ENCODE measurements at regions not wholly inside any gene's neighbourhood (a gene's known extent, or its start where the extent isn't known, plus 50 kb on each side); places are given as distances from the start of the nearest gene placed in this dataset.

DNA sequence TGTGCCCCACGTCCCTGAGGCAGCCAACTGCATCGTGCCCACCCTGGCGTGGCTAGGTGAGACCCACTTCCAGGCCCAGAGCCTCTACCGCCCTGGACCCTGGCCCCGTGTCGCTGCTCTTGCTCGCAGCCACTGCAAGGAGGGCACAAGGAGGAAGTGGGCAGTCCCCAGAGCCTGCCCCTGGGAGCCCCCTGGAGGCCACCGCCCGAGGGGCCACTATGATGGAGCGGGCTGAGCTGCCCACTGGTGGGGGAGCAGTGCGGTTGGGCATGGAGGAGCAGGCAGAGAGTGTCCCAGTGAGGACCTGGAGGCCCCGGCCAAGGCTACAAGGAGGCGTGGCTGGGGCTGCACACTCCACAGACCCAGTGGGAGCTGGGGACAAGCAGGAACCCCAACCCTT is 323.6 kb downstream of the PCNX1 start:
- Mint-ChIP-seq H3K4me3 (ENCODE audit: unreplicated experiment) (no peak overlapping the region), H3K27me3 (ENCODE audit: low read depth, unreplicated experiment) (peaks cover 5% of the 10 kb centered on the region)

DNA sequence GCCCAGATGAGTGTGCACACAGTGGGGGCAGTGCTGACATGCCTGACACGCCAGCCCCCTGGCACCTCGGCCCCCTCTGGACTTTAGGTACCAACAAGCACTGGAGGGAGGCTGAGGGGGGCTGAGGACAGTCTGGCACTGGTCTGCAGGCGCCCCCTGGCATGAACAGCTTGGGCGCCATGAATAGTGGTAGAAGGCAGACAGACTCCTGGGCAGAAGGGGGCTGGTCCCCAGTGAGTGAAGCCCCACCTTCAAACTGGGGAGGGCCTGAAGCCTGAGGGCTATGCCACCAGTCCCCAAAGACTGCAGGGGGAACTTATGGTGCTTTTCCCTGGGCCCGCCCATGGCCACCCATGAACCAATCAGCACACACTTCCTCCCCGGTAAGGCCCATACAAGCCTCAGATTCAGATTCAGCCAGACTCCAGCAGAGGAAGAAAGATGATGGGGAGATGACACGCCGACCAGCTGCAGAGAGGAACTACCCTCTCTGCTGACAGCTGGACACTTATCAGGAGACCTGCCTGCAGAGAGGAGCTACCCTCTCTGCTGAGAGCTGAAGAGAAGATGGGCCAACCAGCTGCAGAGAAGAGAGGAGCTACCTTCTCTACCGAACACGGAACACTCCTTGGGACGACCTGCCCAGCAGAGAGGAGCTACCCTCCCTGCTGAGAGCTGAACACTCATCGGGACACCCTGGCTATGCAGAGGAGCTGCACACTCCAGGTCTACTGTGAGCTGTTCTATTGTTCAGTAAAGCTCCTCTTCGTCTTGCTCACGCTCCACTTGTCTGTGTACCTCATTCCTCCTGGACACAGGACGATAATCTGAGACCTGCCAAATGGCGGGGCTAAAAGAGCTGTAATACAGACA is 324.5 kb downstream of the PCNX1 start:
- no peaks in the 10 kb centered on the region for H3K4me1 ChIP-seq (ENCODE audit: insufficient read depth, low read length)
- Mint-ChIP-seq H3K27me3 (ENCODE audit: low read depth, unreplicated experiment) (peaks cover 5% of the 10 kb centered on the region), H3K36me3 (ENCODE audit: low read depth, unreplicated experiment) (no peaks in the 10 kb centered on the region), H3K4me1 (ENCODE audit: low read depth, unreplicated experiment) (no peaks in the 10 kb centered on the region), H3K4me3 (ENCODE audit: unreplicated experiment) (no peak overlapping the region), H3K9me3 (ENCODE audit: unreplicated experiment) (peaks cover 2% of the 10 kb centered on the region), H3K27ac (ENCODE audit: unreplicated experiment) (no peak overlapping the region)
- FAIRE-seq (no peak), DNase-seq (ENCODE audit: low read depth) (no peak)
- H3K27me3 ChIP-seq (ENCODE audit: insufficient read depth, low read length) = peaks cover 3% of the 10 kb centered on the region
- no peaks in the 10 kb centered on the region for H3K9me3 ChIP-seq (ENCODE audit: insufficient read depth, low read depth, low read length)
- no peaks in the 10 kb centered on the region for H3K36me3 ChIP-seq (ENCODE audit: insufficient read depth, low read length)
- no peak for TF ChIP-seq EZH2 (IDR thresholded peaks at IDR 0.05; ENCODE audit: insufficient read depth, low read length)
- TF ChIP-seq, protein P1, sequence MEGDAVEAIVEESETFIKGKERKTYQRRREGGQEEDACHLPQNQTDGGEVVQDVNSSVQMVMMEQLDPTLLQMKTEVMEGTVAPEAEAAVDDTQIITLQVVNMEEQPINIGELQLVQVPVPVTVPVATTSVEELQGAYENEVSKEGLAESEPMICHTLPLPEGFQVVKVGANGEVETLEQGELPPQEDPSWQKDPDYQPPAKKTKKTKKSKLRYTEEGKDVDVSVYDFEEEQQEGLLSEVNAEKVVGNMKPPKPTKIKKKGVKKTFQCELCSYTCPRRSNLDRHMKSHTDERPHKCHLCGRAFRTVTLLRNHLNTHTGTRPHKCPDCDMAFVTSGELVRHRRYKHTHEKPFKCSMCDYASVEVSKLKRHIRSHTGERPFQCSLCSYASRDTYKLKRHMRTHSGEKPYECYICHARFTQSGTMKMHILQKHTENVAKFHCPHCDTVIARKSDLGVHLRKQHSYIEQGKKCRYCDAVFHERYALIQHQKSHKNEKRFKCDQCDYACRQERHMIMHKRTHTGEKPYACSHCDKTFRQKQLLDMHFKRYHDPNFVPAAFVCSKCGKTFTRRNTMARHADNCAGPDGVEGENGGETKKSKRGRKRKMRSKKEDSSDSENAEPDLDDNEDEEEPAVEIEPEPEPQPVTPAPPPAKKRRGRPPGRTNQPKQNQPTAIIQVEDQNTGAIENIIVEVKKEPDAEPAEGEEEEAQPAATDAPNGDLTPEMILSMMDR (IDR thresholded peaks at IDR 0.05; ENCODE audit: insufficient read depth, low read depth, low read length) = no peak
- peak overlapping the region; percentile 26 for H2AFZ ChIP-seq (ENCODE audit: low read depth, low read length)
- no peak overlapping the region for H3K27ac ChIP-seq (ENCODE audit: low read depth, low read length)
- H3K79me2 ChIP-seq (ENCODE audit: insufficient read depth, low read length) = no peaks in the 10 kb centered on the region
- H3K4me2 ChIP-seq (ENCODE audit: low read length) = no peak overlapping the region
- no peaks in the 10 kb centered on the region for H4K20me1 ChIP-seq (ENCODE audit: insufficient read depth, low read length)
- no peak overlapping the region for H3K9ac ChIP-seq (ENCODE audit: low read length)
- no peak overlapping the region for H3K4me3 ChIP-seq (ENCODE audit: insufficient read depth, low read depth, low read length)

More for the DNA sequence above, 323.6 kb downstream of the PCNX1 start:
- no peaks in the 10 kb centered on the region for H3K36me3 ChIP-seq (ENCODE audit: insufficient read depth, low read length)
- TF ChIP-seq, protein P1 (IDR thresholded peaks at IDR 0.05; ENCODE audit: insufficient read depth, low read depth, low read length) = no peak
- no peak for TF ChIP-seq EZH2 (IDR thresholded peaks at IDR 0.05; ENCODE audit: insufficient read depth, low read length)
- no peaks in the 10 kb centered on the region for H3K9me3 ChIP-seq (ENCODE audit: insufficient read depth, low read depth, low read length)
- Mint-ChIP-seq H3K9me3 (ENCODE audit: unreplicated experiment) (peaks cover 2% of the 10 kb centered on the region), H3K27ac (ENCODE audit: unreplicated experiment) (no peak overlapping the region), H3K4me1 (ENCODE audit: low read depth, unreplicated experiment) (no peaks in the 10 kb centered on the region), H3K36me3 (ENCODE audit: low read depth, unreplicated experiment) (no peaks in the 10 kb centered on the region)
- peaks cover 3% of the 10 kb centered on the region for H3K27me3 ChIP-seq (ENCODE audit: insufficient read depth, low read length)
- H3K4me2 ChIP-seq (ENCODE audit: low read length) = no peak overlapping the region
- no peaks in the 10 kb centered on the region for H3K79me2 ChIP-seq (ENCODE audit: insufficient read depth, low read length)
- H3K4me1 ChIP-seq (ENCODE audit: insufficient read depth, low read length) = no peaks in the 10 kb centered on the region
- no peak overlapping the region for H3K9ac ChIP-seq (ENCODE audit: low read length)
- H3K27ac ChIP-seq (ENCODE audit: low read depth, low read length) = no peak overlapping the region
- H4K20me1 ChIP-seq (ENCODE audit: insufficient read depth, low read length) = no peaks in the 10 kb centered on the region
- no peak for FAIRE-seq
- no peak for DNase-seq (ENCODE audit: low read depth)
- no peak overlapping the region for H3K4me3 ChIP-seq (ENCODE audit: insufficient read depth, low read depth, low read length)
- no peak overlapping the region for H2AFZ ChIP-seq (ENCODE audit: low read depth, low read length)

- DNase-seq (ENCODE audit: low read depth) = no peak
- no peak overlapping the region for H3K4me3 Mint-ChIP-seq (ENCODE audit: unreplicated experiment)
- H3K27me3 Mint-ChIP-seq (ENCODE audit: low read depth, unreplicated experiment) = peaks cover 5% of the 10 kb centered on the region
- Histone ChIP-seq H3K4me2 (ENCODE audit: low read length) (no peak overlapping the region), H2AFZ (ENCODE audit: low read depth, low read length) (no peak overlapping the region), H3K27ac (ENCODE audit: low read depth, low read length) (no peak overlapping the region), H3K4me1 (ENCODE audit: insufficient read depth, low read length) (no peaks in the 10 kb centered on the region), H3K27me3 (ENCODE audit: insufficient read depth, low read length) (peaks cover 3% of the 10 kb centered on the region), H3K4me3 (ENCODE audit: insufficient read depth, low read depth, low read length) (no peak overlapping the region), H3K9ac (ENCODE audit: low read length) (no peak overlapping the region), H4K20me1 (ENCODE audit: insufficient read depth, low read length) (no peaks in the 10 kb centered on the region), H3K9me3 (ENCODE audit: insufficient read depth, low read depth, low read length) (no peaks in the 10 kb centered on the region), H3K79me2 (ENCODE audit: insufficient read depth, low read length) (no peaks in the 10 kb centered on the region), H3K36me3 (ENCODE audit: insufficient read depth, low read length) (no peaks in the 10 kb centered on the region)
- FAIRE-seq = no peak
- H3K4me1 Mint-ChIP-seq (ENCODE audit: low read depth, unreplicated experiment) = no peaks in the 10 kb centered on the region
- H3K9me3 Mint-ChIP-seq (ENCODE audit: unreplicated experiment) = peaks cover 2% of the 10 kb centered on the region
- no peaks in the 10 kb centered on the region for H3K36me3 Mint-ChIP-seq (ENCODE audit: low read depth, unreplicated experiment)
- H3K27ac Mint-ChIP-seq (ENCODE audit: unreplicated experiment) = no peak overlapping the region
- TF ChIP-seq EZH2 (IDR thresholded peaks at IDR 0.05; ENCODE audit: insufficient read depth, low read length) = no peak
- TF ChIP-seq, protein P1 (IDR thresholded peaks at IDR 0.05; ENCODE audit: insufficient read depth, low read depth, low read length) = no peak
Observed at GRCh38 chr14:71232506-71232905, 325.2 kb downstream of the PCNX1 start.
